GM23248 (cell line): ENCODE measurements at regions not wholly inside any gene's neighbourhood (a gene's known extent, or its start where the extent isn't known, plus 50 kb on each side); places are given as distances from the start of the nearest gene placed in this dataset.

Source experiments
- EZH2 ChIP-seq: fragments of 200-600 bp; sonication (generic); IDR thresholded peaks from 2 replicates; pipeline ENCODE4 v1.6.1; 2018; ENCODE audit warnings: antibody characterized with exemption, mild to moderate bottlenecking; ENCODE audit not compliant: insufficient read depth, poor library complexity, severe bottlenecking
- EZH2phosphoT487 ChIP-seq: fragments of 200-600 bp; sonication (generic); IDR thresholded peaks from 2 replicates; pipeline ENCODE4 v1.6.1; 2018; ENCODE audit warnings: antibody characterized with exemption, moderate library complexity, mild to moderate bottlenecking, low read depth; ENCODE audit not compliant: insufficient read depth

GRCh38 chr3:161599697-161600096 lies 103.1 kb downstream of the OTOL1 start:
- TF ChIP-seq EZH2phosphoT487, result no peak
- TF ChIP-seq EZH2, result no peak
